ENCODE measurements at regions not wholly inside any gene's neighbourhood (a gene's known extent, or its start where the extent isn't known, plus 50 kb on each side); places are given as distances from the start of the nearest gene placed in this dataset.

DNA sequence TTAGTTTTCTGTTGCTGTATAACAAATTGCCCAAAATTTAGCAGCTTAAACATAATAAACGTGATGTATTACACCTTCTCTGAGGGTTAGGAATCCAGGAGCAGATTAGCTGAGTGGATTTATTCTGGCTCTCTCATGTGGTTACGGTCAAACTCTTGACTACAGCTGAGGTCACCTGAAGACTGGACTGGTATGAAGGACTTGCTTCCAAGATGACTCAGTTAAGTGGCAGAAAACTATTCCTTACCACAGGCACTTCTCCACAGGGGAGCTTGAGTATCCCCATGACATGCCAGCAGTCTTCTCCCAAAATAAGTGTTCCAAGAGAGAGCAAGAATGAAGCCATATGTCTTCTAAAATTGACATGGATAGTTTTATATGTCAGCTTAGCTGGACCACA lies 957.2 kb upstream of the GHITM start:
- Histone ChIP-seq H3K23ac (ENCODE audit: insufficient read length) (no peak overlapping the region), H2BK120ac (replicated peaks; ENCODE audit: low read depth, low read length) (no peak overlapping the region), H3K9ac (replicated peaks in 1 of 4; ENCODE audit: extremely low read depth in 1 of 4, low read depth in 3 of 4, low read length in 3 of 4) (no peak overlapping the region), H3K14ac (ENCODE audit: insufficient read length) (no peak overlapping the region), H3K27me3 (replicated peaks in 1 of 4; ENCODE audit: control insufficient read depth in 3 of 4, extremely low read depth in 1 of 4, insufficient read depth in 3 of 4, low read length in 3 of 4) (peaks cover 0 to 1% (median 0%) of the 10 kb centered on the region in 4 experiments; a peak in 1 of 7 replicates), H2BK5ac (ENCODE audit: low read depth, low read length) (no peak overlapping the region), H3K27ac (ENCODE audit: low read depth, low read length) (no peak overlapping the region), H3K4me3 (ENCODE audit: extremely low read depth in 1 of 4, insufficient read depth in 2 of 4, low read depth in 3 of 4, low read length in 4 of 4) (no peak overlapping the region), H2AK5ac (ENCODE audit: low read depth, low read length) (no peak overlapping the region), H3K9me3 (ENCODE audit: insufficient read depth in 2 of 2, low read depth in 1 of 2, low read length in 1 of 2) (0 out of 4 replicates have a peak, but pooled peaks cover 0 to 2% of the 10 kb centered on the region in 2 experiments), H3K23me2 (ENCODE audit: low read depth, low read length) (no peaks in the 10 kb centered on the region), H4K91ac (replicated peaks; ENCODE audit: insufficient read length, low read length) (no peak overlapping the region), H4K5ac (ENCODE audit: insufficient read length, low read depth, low read length) (no peak overlapping the region), H2BK20ac (ENCODE audit: low read length) (no peak overlapping the region), H2AFZ (ENCODE audit: low read length) (no peak overlapping the region), H3K18ac (ENCODE audit: extremely low read depth, low read length) (no peak overlapping the region), H4K8ac (ENCODE audit: extremely low read depth, insufficient read depth, low read length) (no peak overlapping the region), H3K4me1 (replicated peaks in 1 of 4; ENCODE audit: control insufficient read depth in 3 of 4, insufficient read depth in 4 of 4, low read length in 3 of 4) (no peaks in the 10 kb centered on the region), H2BK15ac (ENCODE audit: low read length) (no peak overlapping the region), H4K20me1 (replicated peaks in 1 of 2; ENCODE audit: control insufficient read depth in 1 of 2, insufficient read depth in 2 of 2, low read length in 2 of 2) (no peaks in the 10 kb centered on the region), H2BK12ac (ENCODE audit: low read depth, low read length) (no peak overlapping the region), H3K4ac (replicated peaks; ENCODE audit: insufficient read length, low read depth, low read length) (no peak overlapping the region), H3K4me2 (ENCODE audit: insufficient read depth in 1 of 2, low read depth in 2 of 2, low read length in 2 of 2) (no peak overlapping the region), H3K79me2 (ENCODE audit: control insufficient read depth in 1 of 2, insufficient read depth in 2 of 2, low read length in 2 of 2) (no peaks in the 10 kb centered on the region), H3K79me1 (ENCODE audit: low read depth, low read length) (no peaks in the 10 kb centered on the region), H3K36me3 (ENCODE audit: control insufficient read depth in 2 of 4, insufficient read depth in 4 of 4, low read length in 3 of 4) (no peaks in the 10 kb centered on the region), H3K56ac (replicated peaks; ENCODE audit: insufficient read length, low read depth, low read length) (no peak overlapping the region)
- DNase-seq (ENCODE audit: low read depth in 1 of 2, low spot score in 2 of 2) (no peak), FAIRE-seq (no peak)
- ChIA-PET POLR2A (ENCODE audit: partially characterized antibody) (no interaction called here), CTCF (ENCODE audit: partially characterized antibody) (no interaction called here)
- 87% methylated on average over 2 of the region's 2 CpGs; no CpG with 5 or more reads in 1 of the 2 experiments for WGBS, 2 experiments (ENCODE audit: extremely low coverage in 1 of 2, insufficient coverage in 1 of 2, insufficient read length in 1 of 2, insufficient replicate concordance in 2 of 2, low coverage in 1 of 2, low lambda C conversion rate in 2 of 2, missing lambda C conversion rate in 1 of 2)
- TF ChIP-seq BACH1 (IDR thresholded peaks at IDR 0.05; ENCODE audit: low read length): no peak
- TF ChIP-seq EGR1 (IDR thresholded peaks at IDR 0.05; ENCODE audit: borderline replicate concordance, low read depth, low read length): no peak
- TF ChIP-seq RAD21 (IDR thresholded peaks at IDR 0.05 in 1 of 2, conservative IDR thresholded peaks at IDR 0.05 in 1 of 2; ENCODE audit: low read depth in 2 of 2, low read length in 2 of 2): no peak
- TF ChIP-seq GTF2F1 (IDR thresholded peaks at IDR 0.05; ENCODE audit: borderline replicate concordance, low read depth, low read length): no peak
- TF ChIP-seq RNF2 (IDR thresholded peaks at IDR 0.05; ENCODE audit: borderline replicate concordance, low read depth, low read length, missing control alignments, poor library complexity, severe bottlenecking): no peak
- TF ChIP-seq SRF (IDR thresholded peaks at IDR 0.05; ENCODE audit: low read depth, low read length): no peak
- no peak for TF ChIP-seq CBX5 (IDR thresholded peaks at IDR 0.05; ENCODE audit: low read depth, low read length)
- no peak for TF ChIP-seq POLR2A (IDR thresholded peaks at IDR 0.05; ENCODE audit: control extremely low read depth in 1 of 2, low read depth in 2 of 2, low read length in 2 of 2)
- TF ChIP-seq, protein P1, sequence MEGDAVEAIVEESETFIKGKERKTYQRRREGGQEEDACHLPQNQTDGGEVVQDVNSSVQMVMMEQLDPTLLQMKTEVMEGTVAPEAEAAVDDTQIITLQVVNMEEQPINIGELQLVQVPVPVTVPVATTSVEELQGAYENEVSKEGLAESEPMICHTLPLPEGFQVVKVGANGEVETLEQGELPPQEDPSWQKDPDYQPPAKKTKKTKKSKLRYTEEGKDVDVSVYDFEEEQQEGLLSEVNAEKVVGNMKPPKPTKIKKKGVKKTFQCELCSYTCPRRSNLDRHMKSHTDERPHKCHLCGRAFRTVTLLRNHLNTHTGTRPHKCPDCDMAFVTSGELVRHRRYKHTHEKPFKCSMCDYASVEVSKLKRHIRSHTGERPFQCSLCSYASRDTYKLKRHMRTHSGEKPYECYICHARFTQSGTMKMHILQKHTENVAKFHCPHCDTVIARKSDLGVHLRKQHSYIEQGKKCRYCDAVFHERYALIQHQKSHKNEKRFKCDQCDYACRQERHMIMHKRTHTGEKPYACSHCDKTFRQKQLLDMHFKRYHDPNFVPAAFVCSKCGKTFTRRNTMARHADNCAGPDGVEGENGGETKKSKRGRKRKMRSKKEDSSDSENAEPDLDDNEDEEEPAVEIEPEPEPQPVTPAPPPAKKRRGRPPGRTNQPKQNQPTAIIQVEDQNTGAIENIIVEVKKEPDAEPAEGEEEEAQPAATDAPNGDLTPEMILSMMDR (IDR thresholded peaks at IDR 0.05; ENCODE audit: control extremely low read depth in 1 of 3, insufficient read depth in 1 of 3, low read depth in 1 of 3, low read length in 3 of 3): no peak
- TF ChIP-seq RBBP5 (IDR thresholded peaks at IDR 0.05; ENCODE audit: borderline replicate concordance, low read depth, low read length): no peak
- TF ChIP-seq JUND (IDR thresholded peaks at IDR 0.05; ENCODE audit: low read length): no peak
- TF ChIP-seq EZH2 (IDR thresholded peaks at IDR 0.05; ENCODE audit: low read depth, low read length, severe bottlenecking): no peak
